PFSK-1 (cell line): ENCODE measurements at regions not wholly inside any gene's neighbourhood (a gene's known extent, or its start where the extent isn't known, plus 50 kb on each side); places are given as distances from the start of the nearest gene placed in this dataset.

ENCODE experiments used
- FOXP2 ChIP-seq: optimal IDR thresholded peaks from 2 replicates; pipeline ENCODE3; 2011; ENCODE audit warnings: borderline replicate concordance, control low read depth, inconsistent platforms; ENCODE audit not compliant: insufficient read depth; ENCODE audit errors: extremely low read length, extremely low read depth
- POLR2AphosphoS5 ChIP-seq: IDR thresholded peaks from 2 replicates; pipeline ENCODE4 v1.6.1; 2012; ENCODE audit warnings: low read depth, mild to moderate bottlenecking, control low read depth, low read length, moderate library complexity
- SIN3A ChIP-seq: IDR thresholded peaks from 2 replicates; pipeline ENCODE4 v1.6.1; 2012; ENCODE audit warnings: mild to moderate bottlenecking, low read length, moderate library complexity, borderline replicate concordance; ENCODE audit not compliant: insufficient read depth
- TAF1 ChIP-seq: IDR thresholded peaks from 2 replicates; pipeline ENCODE4 v1.6.1; 2012; ENCODE audit warnings: low read length, control low read depth, borderline replicate concordance; ENCODE audit not compliant: insufficient read depth
- TF ChIP-seq, protein P1 (sequence below), 2 experiments: IDR thresholded peaks; 2 replicates each; pipeline versions ENCODE4 v1.6.1 to v1.8.0; 2011 to 2012; ENCODE audit warnings: low read depth in 2 of 2, low read length in 2 of 2, control low read depth in 1 of 2, inconsistent platforms in 1 of 2, mild to moderate bottlenecking in 1 of 2, moderate library complexity in 1 of 2; ENCODE audit not compliant: insufficient read depth in 1 of 2

DNA sequence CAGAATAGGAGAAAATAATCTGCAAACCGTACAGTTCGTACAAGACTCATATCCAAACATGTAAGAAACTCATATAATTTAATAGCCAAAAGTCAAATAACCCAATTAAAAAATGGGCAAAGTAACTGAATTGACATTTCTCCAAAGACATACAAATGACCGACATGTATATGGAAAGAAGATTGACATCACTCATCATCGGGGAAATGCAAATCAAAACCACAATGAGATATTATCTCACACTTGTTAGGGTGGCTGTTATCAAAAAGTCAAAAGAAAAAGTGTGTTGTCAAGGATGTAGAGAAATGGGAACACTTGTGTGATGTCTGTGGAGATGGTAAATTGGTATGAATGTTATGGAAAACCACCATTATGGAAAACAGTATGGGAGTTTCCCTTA, 70.5 kb upstream of the STXBP5 start:
- TF ChIP-seq SIN3A = no peak
- TF ChIP-seq POLR2AphosphoS5 = no peak
- no peak for TF ChIP-seq FOXP2
- TF ChIP-seq, protein P1, sequence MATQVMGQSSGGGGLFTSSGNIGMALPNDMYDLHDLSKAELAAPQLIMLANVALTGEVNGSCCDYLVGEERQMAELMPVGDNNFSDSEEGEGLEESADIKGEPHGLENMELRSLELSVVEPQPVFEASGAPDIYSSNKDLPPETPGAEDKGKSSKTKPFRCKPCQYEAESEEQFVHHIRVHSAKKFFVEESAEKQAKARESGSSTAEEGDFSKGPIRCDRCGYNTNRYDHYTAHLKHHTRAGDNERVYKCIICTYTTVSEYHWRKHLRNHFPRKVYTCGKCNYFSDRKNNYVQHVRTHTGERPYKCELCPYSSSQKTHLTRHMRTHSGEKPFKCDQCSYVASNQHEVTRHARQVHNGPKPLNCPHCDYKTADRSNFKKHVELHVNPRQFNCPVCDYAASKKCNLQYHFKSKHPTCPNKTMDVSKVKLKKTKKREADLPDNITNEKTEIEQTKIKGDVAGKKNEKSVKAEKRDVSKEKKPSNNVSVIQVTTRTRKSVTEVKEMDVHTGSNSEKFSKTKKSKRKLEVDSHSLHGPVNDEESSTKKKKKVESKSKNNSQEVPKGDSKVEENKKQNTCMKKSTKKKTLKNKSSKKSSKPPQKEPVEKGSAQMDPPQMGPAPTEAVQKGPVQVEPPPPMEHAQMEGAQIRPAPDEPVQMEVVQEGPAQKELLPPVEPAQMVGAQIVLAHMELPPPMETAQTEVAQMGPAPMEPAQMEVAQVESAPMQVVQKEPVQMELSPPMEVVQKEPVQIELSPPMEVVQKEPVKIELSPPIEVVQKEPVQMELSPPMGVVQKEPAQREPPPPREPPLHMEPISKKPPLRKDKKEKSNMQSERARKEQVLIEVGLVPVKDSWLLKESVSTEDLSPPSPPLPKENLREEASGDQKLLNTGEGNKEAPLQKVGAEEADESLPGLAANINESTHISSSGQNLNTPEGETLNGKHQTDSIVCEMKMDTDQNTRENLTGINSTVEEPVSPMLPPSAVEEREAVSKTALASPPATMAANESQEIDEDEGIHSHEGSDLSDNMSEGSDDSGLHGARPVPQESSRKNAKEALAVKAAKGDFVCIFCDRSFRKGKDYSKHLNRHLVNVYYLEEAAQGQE (IDR thresholded peaks at IDR 0.05; ENCODE audit: insufficient read depth in 1 of 2, low read depth in 2 of 2, low read length in 2 of 2) = no peak
- TF ChIP-seq TAF1 = no peak

GRCh38 chr6:147135211-147135681, 69.0 kb upstream of the STXBP5 start:
- TF ChIP-seq TAF1 (no peak), FOXP2 (no peak), POLR2AphosphoS5 (no peak), SIN3A (no peak)
- TF ChIP-seq, protein P1 (IDR thresholded peaks at IDR 0.05; ENCODE audit: insufficient read depth in 1 of 2, low read depth in 2 of 2, low read length in 2 of 2) = no peak

- TF ChIP-seq TAF1 = no peak
- TF ChIP-seq, protein P1 (IDR thresholded peaks at IDR 0.05; ENCODE audit: insufficient read depth in 1 of 2, low read depth in 2 of 2, low read length in 2 of 2) = no peak
- TF ChIP-seq POLR2AphosphoS5 = no peak
- TF ChIP-seq SIN3A = no peak
- no peak for TF ChIP-seq FOXP2
These were observed 68.2 kb upstream of the STXBP5 start for GRCh38 chr6:147136057-147136456.

GRCh38 chr6:147137986-147138385, 66.2 kb upstream of the STXBP5 start:
- no peak for TF ChIP-seq TAF1
- no peak for TF ChIP-seq SIN3A
- TF ChIP-seq, protein P1 (IDR thresholded peaks at IDR 0.05; ENCODE audit: insufficient read depth in 1 of 2, low read depth in 2 of 2, low read length in 2 of 2) = no peak
- no peak for TF ChIP-seq FOXP2
- no peak for TF ChIP-seq POLR2AphosphoS5

DNA sequence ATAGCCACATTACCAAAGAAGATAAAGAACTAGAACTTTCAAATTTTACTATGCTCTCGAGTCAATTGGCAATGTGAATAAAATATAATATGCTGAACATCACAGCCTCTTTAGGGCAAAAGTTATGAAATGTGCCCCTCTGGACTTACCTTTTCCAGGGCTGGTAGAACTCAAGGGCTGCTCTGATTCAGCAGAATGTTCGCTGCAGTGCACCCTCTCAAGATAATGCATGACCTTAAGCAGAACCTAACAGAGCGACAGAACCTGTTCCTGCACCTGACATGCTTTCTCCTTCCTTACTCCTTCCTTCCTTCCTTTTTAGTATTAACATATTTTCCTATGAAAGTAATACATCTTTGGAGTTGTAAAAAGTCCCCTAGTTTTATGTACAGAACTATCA, 65.4 kb upstream of the STXBP5 start:
- TF ChIP-seq FOXP2 = no peak
- no peak for TF ChIP-seq SIN3A
- TF ChIP-seq POLR2AphosphoS5 = no peak
